ENCODE measurements at regions not wholly inside any gene's neighbourhood (a gene's known extent, or its start where the extent isn't known, plus 50 kb on each side); places are given as distances from the start of the nearest gene placed in this dataset.
A peak's percentile ranks its signal among the peaks of the same experiment; 100 is the strongest.

- no peak for DNase-seq
These were observed 501.0 kb downstream of the GLRX3 start for GRCh38 chr10:130637089-130637676.

GRCh38 chr10:130638991-130639390 is 502.8 kb downstream of the GLRX3 start:
- no peak for DNase-seq

- no peak for DNase-seq
These were observed 506.7 kb downstream of the GLRX3 start for GRCh38 chr10:130642926-130643325.

- no peak for DNase-seq
These were observed 511.1 kb downstream of the GLRX3 start for GRCh38 chr10:130647341-130647740.

GRCh38 chr10:130648807-130649206 is 512.6 kb downstream of the GLRX3 start:
- DNase-seq, result no peak

- no peak for DNase-seq
These were observed 516.4 kb downstream of the GLRX3 start for GRCh38 chr10:130652544-130652943.

GRCh38 chr10:130652964-130653578 is 516.9 kb downstream of the GLRX3 start:
- DNase-seq, result no peak

- DNase-seq, result no peak
These were observed 518.5 kb downstream of the GLRX3 start for GRCh38 chr10:130654726-130655125.

GRCh38 chr10:130655313-130656186 is 519.4 kb downstream of the GLRX3 start:
- no peak for DNase-seq

GRCh38 chr10:130656187-130656575 is 520.0 kb downstream of the GLRX3 start:
- no peak for DNase-seq

GRCh38 chr10:130656582-130657133 is 520.5 kb downstream of the GLRX3 start:
- DNase-seq, result no peak

GRCh38 chr10:130658687-130659290 is 522.6 kb downstream of the GLRX3 start:
- DNase-seq, result no peak

GRCh38 chr10:130659528-130659927 is 523.3 kb downstream of the GLRX3 start:
- no peak for DNase-seq

- no peak for DNase-seq
These were observed 524.1 kb downstream of the GLRX3 start for GRCh38 chr10:130660266-130660665.

- no peak for DNase-seq
These were observed 525.2 kb downstream of the GLRX3 start for GRCh38 chr10:130661419-130661818.

GRCh38 chr10:130662775-130663174 is 526.6 kb downstream of the GLRX3 start:
- DNase-seq, result no peak

- DNase-seq, result no peak
These were observed 528.3 kb downstream of the GLRX3 start for GRCh38 chr10:130664526-130664925.

GRCh38 chr10:130666215-130666614 is 530.0 kb downstream of the GLRX3 start:
- no peak for DNase-seq

GRCh38 chr10:130686689-130687300 is 550.6 kb downstream of the GLRX3 start:
- DNase-seq, result peak; percentile 54 to 67

GRCh38 chr10:130687566-130687965 is 551.4 kb downstream of the GLRX3 start:
- DNase-seq, result peak in 1 of 2 experiments; percentile 20

- DNase-seq, result no peak
These were observed 553.8 kb downstream of the GLRX3 start for GRCh38 chr10:130689743-130690626.

GRCh38 chr10:130691776-130692175 is 555.6 kb downstream of the GLRX3 start:
- DNase-seq, result no peak

All from NCI-H526 (cell line).